ENCODE measurements at regions not wholly inside any gene's neighbourhood (a gene's known extent, or its start where the extent isn't known, plus 50 kb on each side); places are given as distances from the start of the nearest gene placed in this dataset.

DNA sequence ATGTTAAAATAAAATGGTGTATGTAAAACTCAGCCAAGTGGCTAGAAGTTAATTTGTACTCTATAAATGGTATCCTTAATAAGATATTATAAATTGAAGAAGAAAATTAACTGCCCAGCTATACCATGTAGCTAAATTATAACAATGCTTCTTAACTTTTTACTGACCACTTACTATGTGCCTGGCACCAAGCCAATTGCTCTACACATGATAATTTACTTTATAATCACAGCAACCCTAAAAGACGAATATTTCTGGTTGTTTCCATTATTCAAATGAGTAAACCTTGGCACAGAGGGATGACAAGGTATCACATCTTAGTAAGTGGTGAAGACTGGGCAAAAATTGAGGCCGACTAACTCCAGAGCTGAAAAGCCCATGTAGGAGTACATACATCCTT lies 1506.6 kb downstream of the PCDH7 start:
- Mint-ChIP-seq H3K36me3 (no peaks in the 10 kb centered on the region), H3K27ac (no peak overlapping the region), H3K27me3 (ENCODE audit: low read depth in 3 of 3) (peaks cover 0 to 2% (median 0%) of the 10 kb centered on the region in 3 donors), H3K4me3 (no peak overlapping the region), H3K4me1 (no peaks in the 10 kb centered on the region), H3K9me3 (peaks cover 0 to 2% (median 0%) of the 10 kb centered on the region in 7 donors)
- no peak overlapping the region for H3K27ac ChIP-seq (ENCODE audit: low read depth in 1 of 2, low read length in 2 of 2)
- no peaks in the 10 kb centered on the region for H3K4me1 ChIP-seq (ENCODE audit: control insufficient read depth in 1 of 2, insufficient read depth in 2 of 2, low read length in 2 of 2)
- H3K36me3 ChIP-seq (replicated peaks in 1 of 2; ENCODE audit: control insufficient read depth in 1 of 2, insufficient read depth in 2 of 2, low read length in 2 of 2) = no peaks in the 10 kb centered on the region
- H2AFZ ChIP-seq (ENCODE audit: insufficient read depth, low read depth, low read length, poor library complexity, severe bottlenecking) = no peak overlapping the region
- no peak overlapping the region for H3K4me3 ChIP-seq (replicated peaks in 1 of 3; ENCODE audit: low read depth in 2 of 3, low read length in 3 of 3)
- no peak overlapping the region for H3K9ac ChIP-seq (ENCODE audit: insufficient read depth, low read length, poor library complexity, severe bottlenecking)
- peaks cover 0 to 7% of the 10 kb centered on the region in 2 donors for H3K9me3 ChIP-seq (replicated peaks in 1 of 2; ENCODE audit: control insufficient read depth in 1 of 2, insufficient read depth in 1 of 2, low read length in 2 of 2)
- no peak for DNase-seq
- 100% methylated on average over 1 of the region's 2 CpGs for WGBS (ENCODE audit: insufficient coverage)
- intact Hi-C loops (cut with micrococcal nuclease) = no loop called here
- H4K20me1 ChIP-seq (ENCODE audit: insufficient read depth, low read length) = no peaks in the 10 kb centered on the region
- TF ChIP-seq, protein P1, sequence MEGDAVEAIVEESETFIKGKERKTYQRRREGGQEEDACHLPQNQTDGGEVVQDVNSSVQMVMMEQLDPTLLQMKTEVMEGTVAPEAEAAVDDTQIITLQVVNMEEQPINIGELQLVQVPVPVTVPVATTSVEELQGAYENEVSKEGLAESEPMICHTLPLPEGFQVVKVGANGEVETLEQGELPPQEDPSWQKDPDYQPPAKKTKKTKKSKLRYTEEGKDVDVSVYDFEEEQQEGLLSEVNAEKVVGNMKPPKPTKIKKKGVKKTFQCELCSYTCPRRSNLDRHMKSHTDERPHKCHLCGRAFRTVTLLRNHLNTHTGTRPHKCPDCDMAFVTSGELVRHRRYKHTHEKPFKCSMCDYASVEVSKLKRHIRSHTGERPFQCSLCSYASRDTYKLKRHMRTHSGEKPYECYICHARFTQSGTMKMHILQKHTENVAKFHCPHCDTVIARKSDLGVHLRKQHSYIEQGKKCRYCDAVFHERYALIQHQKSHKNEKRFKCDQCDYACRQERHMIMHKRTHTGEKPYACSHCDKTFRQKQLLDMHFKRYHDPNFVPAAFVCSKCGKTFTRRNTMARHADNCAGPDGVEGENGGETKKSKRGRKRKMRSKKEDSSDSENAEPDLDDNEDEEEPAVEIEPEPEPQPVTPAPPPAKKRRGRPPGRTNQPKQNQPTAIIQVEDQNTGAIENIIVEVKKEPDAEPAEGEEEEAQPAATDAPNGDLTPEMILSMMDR (IDR thresholded peaks at IDR 0.05) = no peak
- H3K27me3 ChIP-seq (ENCODE audit: control insufficient read depth in 2 of 2, insufficient read depth in 2 of 2, low read length in 2 of 2) = no peaks in the 10 kb centered on the region
- no peaks in the 10 kb centered on the region for H3K79me2 ChIP-seq (ENCODE audit: insufficient read depth, low read length)
- no peak overlapping the region for H3K4me2 ChIP-seq (replicated peaks; ENCODE audit: extremely low read depth, low read length, poor library complexity, severe bottlenecking)

DNA sequence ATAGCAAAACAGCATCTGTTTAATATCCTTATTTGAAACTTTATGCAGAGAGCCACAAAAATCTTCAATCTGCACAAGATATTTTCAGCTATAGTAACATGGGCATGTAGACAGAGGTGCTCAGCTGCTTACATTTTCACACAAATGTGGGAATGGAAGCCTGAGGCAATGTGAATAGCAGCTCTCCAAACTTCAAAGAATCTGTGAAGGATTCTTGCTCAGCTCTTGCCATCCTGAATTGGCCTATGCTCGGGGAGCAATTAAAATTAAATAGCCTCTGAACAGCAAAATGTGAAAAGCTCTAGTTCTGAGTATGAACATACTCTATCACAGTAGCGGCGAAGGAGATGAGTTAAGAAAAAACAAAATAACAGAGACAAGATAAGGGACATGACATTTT lies 1523.8 kb downstream of the PCDH7 start:
- no peak overlapping the region for H2AFZ ChIP-seq (ENCODE audit: insufficient read depth, low read depth, low read length, poor library complexity, severe bottlenecking)
- H3K27me3 ChIP-seq (ENCODE audit: control insufficient read depth in 2 of 2, insufficient read depth in 2 of 2, low read length in 2 of 2) = no peaks in the 10 kb centered on the region
- Mint-ChIP-seq H3K36me3 (no peaks in the 10 kb centered on the region), H3K9me3 (no peaks in the 10 kb centered on the region), H3K4me1 (no peaks in the 10 kb centered on the region), H3K27ac (no peak overlapping the region), H3K27me3 (ENCODE audit: low read depth in 3 of 3) (no peaks in the 10 kb centered on the region), H3K4me3 (no peak overlapping the region)
- DNase-seq = no peak
- H3K4me3 ChIP-seq (replicated peaks in 1 of 3; ENCODE audit: low read depth in 2 of 3, low read length in 3 of 3) = no peak overlapping the region
- H3K9me3 ChIP-seq (replicated peaks in 1 of 2; ENCODE audit: control insufficient read depth in 1 of 2, insufficient read depth in 1 of 2, low read length in 2 of 2) = no peaks in the 10 kb centered on the region
- TF ChIP-seq, protein P1 (IDR thresholded peaks at IDR 0.05) = no peak
- H3K9ac ChIP-seq (ENCODE audit: insufficient read depth, low read length, poor library complexity, severe bottlenecking) = no peak overlapping the region
- 40% methylated on average over 1 of the region's 3 CpGs for WGBS (ENCODE audit: insufficient coverage)
- intact Hi-C loops (cut with micrococcal nuclease) = no loop called here
- H3K4me1 ChIP-seq (ENCODE audit: control insufficient read depth in 1 of 2, insufficient read depth in 2 of 2, low read length in 2 of 2) = no peaks in the 10 kb centered on the region
- no peak overlapping the region for H3K27ac ChIP-seq (ENCODE audit: low read depth in 1 of 2, low read length in 2 of 2)
- no peak overlapping the region for H3K4me2 ChIP-seq (replicated peaks; ENCODE audit: extremely low read depth, low read length, poor library complexity, severe bottlenecking)
- H3K79me2 ChIP-seq (ENCODE audit: insufficient read depth, low read length) = no peaks in the 10 kb centered on the region
- H3K36me3 ChIP-seq (replicated peaks in 1 of 2; ENCODE audit: control insufficient read depth in 1 of 2, insufficient read depth in 2 of 2, low read length in 2 of 2) = no peaks in the 10 kb centered on the region
- no peaks in the 10 kb centered on the region for H4K20me1 ChIP-seq (ENCODE audit: insufficient read depth, low read length)
